ENCODE measurements at regions not wholly inside any gene's neighbourhood (a gene's known extent, or its start where the extent isn't known, plus 50 kb on each side); places are given as distances from the start of the nearest gene placed in this dataset.

DNA sequence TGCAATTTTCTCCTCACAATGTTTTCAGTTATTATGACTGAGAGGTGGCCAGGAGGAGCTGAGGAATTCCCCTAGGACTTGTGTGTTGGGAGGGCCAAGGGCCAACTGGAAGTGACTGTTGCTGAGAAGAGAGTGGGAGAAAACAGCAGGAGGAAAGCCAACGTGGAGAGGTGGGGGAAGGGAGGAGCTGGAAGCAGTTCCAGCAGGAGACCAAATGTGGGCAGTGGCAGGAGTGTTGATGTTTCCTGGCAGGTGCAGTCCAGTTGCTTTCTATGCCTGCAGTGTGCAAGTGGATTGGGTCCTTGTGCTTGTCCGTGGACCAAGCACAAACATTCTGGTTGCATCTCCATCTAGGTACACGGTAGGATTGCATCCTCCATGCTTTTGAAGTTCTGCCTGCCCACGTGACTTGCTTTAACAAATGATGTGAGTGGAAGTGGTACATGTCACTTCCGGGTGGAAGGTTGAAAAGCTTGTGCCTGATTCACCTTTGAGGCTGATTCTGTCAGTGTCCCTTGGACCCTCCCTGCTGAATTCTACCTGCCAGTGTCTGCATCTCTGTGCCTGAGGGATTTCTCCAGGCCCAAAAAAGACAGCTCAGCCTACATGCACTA lies 54.7 kb upstream of the CRHR1 start:
- no peak for DNase-seq

DNA sequence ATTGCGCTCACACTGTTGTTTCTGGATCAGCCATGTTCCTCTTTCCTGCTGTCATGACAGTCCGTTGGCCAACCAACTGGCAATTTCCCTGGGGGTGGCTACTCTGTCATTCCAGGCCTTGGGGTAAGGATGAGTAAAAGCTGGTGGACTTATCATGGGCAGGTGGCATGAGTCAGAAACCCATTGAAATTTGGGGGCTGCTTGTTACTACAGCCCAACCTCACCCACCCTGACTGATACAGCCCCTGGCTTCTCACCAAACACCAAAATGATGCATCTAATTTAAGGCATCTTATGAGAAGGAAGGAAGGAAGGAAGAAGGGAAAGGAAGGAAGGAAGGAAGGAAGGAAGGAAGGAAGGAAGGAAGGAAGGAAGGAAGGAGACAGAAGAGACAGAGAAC lies 53.9 kb upstream of the CRHR1 start:
- no peak for DNase-seq

DNA sequence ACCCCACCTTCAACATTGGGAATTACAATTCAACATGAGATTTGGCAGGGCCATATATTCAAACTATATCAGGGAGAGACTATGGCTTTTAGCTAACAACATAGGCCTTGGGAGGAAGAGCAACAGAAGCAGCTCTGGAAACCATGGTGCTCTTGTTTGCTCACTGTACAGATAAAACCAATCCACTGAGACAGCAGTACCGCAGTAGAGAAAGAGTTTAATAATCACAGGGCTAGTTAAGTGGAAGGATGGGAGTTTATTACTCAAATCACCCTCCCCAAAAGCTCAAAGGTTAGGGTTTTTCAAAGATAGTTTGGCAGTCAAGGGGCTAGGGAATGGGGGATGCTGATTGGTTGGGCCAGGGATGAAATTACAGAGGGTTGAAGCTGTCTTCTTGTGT lies 52.7 kb upstream of the CRHR1 start:
- DNase-seq = no peak

DNA sequence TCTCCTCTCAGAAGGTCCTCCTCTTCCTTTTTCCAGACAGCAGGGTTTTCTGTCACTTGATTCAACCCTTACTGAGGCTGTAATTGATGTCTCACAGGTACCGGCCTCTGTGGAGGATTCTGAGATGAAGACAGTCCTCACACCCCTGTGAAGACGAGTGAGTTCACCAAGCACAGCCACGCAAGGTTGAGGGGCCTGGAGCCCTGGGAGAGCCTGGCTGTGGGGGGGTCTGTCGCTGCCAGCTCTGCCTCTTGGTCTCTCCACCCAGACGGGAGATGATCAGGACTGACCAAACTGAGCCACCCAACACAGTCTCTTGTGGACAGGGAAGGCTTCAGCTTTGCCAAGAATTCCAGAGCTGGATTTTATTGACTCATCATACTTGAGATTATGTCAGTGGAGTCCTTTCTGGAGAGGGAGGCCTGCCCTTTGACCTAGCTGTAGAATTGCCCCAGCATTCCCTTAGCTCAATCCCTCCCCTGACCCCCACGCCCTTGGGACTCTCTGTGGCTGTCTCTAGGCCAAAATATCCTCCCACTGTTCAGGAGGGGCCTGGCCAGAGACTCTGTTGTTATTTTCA lies 51.1 kb upstream of the CRHR1 start:
- no peak for DNase-seq

DNA sequence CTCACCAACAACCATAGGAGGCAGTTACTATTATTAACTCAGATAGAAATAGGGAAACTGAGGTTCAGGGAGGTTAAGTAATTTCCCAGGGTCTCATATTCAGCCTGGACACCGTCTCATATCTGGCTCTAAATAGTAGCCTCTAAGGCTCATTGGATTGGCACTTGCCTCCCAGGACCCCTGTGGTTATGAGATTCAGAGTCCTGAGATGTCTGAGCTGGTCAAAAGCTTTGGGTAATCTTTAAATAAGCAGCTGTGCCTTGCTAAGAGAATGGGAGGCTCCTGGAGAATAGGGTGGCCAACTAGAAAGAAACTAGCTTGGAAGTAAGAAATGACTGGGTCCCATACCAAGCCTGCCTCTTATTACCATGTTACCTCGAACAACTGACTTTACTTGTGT lies 50.3 kb upstream of the CRHR1 start:
- DNase-seq = no peak

Measured in stimulated activated CD4-positive, alpha-beta T cell treated with anti-CD3 and anti-CD28 coated beads, Interleukin-4, amount 100 ng/mL, for 4 hours (primary cell).